ENCODE measurements at regions not wholly inside any gene's neighbourhood (a gene's known extent, or its start where the extent isn't known, plus 50 kb on each side); places are given as distances from the start of the nearest gene placed in this dataset.

GRCh38 chr2:207394203-207394781 is 135.5 kb upstream of the CREB1 start:
- no peak overlapping the region for H3K27ac ChIP-seq

GRCh38 chr2:207394812-207395534 is 134.8 kb upstream of the CREB1 start:
- no peaks in the 10 kb centered on the region for H3K79me2 ChIP-seq
- no peak for TF ChIP-seq CTCF (IDR thresholded peaks at IDR 0.05)
- H3K9ac ChIP-seq, result no peak overlapping the region
- H3K27ac ChIP-seq, result no peak overlapping the region
- no peak overlapping the region for H3K4me3 ChIP-seq (ENCODE audit: low read depth, low read length)
- H3K27me3 ChIP-seq (ENCODE audit: control insufficient read depth, insufficient read depth, low read length), result no peaks in the 10 kb centered on the region
- no peak overlapping the region for H2AFZ ChIP-seq
- H3K9me3 ChIP-seq (ENCODE audit: control insufficient read depth, low read length), result no peaks in the 10 kb centered on the region
- H3K4me1 ChIP-seq, result peaks cover 15% of the 10 kb centered on the region
- no peaks in the 10 kb centered on the region for H3K36me3 ChIP-seq (ENCODE audit: control insufficient read depth, insufficient read depth, low read length)
- no peak overlapping the region for H3K4me2 ChIP-seq (ENCODE audit: low read length)

More at GRCh38 chr2:207394203-207394781, 135.5 kb upstream of the CREB1 start:
- H3K4me1 ChIP-seq, result peaks cover 20% of the 10 kb centered on the region
- no peak overlapping the region for H3K4me2 ChIP-seq (ENCODE audit: low read length)
- TF ChIP-seq CTCF (IDR thresholded peaks at IDR 0.05), result no peak
- no peaks in the 10 kb centered on the region for H3K36me3 ChIP-seq (ENCODE audit: control insufficient read depth, insufficient read depth, low read length)
- H3K27me3 ChIP-seq (ENCODE audit: control insufficient read depth, insufficient read depth, low read length), result no peaks in the 10 kb centered on the region
- no peak overlapping the region for H2AFZ ChIP-seq
- no peak overlapping the region for H3K4me3 ChIP-seq (ENCODE audit: low read depth, low read length)
- H3K79me2 ChIP-seq, result no peaks in the 10 kb centered on the region
- H3K9me3 ChIP-seq (ENCODE audit: control insufficient read depth, low read length), result no peaks in the 10 kb centered on the region
- H3K9ac ChIP-seq, result no peak overlapping the region

GRCh38 chr2:207395535-207396251 is 134.1 kb upstream of the CREB1 start:
- Histone ChIP-seq H3K27me3 (ENCODE audit: control insufficient read depth, insufficient read depth, low read length) (no peaks in the 10 kb centered on the region), H3K27ac (no peak overlapping the region), H3K36me3 (ENCODE audit: control insufficient read depth, insufficient read depth, low read length) (no peaks in the 10 kb centered on the region), H3K79me2 (no peaks in the 10 kb centered on the region), H3K9me3 (ENCODE audit: control insufficient read depth, low read length) (no peaks in the 10 kb centered on the region), H3K4me1 (peaks cover 8% of the 10 kb centered on the region), H3K9ac (no peak overlapping the region), H3K4me2 (ENCODE audit: low read length) (no peak overlapping the region), H2AFZ (no peak overlapping the region), H3K4me3 (ENCODE audit: low read depth, low read length) (no peak overlapping the region)
- no peak for TF ChIP-seq CTCF (IDR thresholded peaks at IDR 0.05)

- H3K9me3 ChIP-seq (ENCODE audit: control insufficient read depth, low read length), result no peaks in the 10 kb centered on the region
- no peaks in the 10 kb centered on the region for H3K27me3 ChIP-seq (ENCODE audit: control insufficient read depth, insufficient read depth, low read length)
- no peak overlapping the region for H2AFZ ChIP-seq
- no peak for TF ChIP-seq CTCF (IDR thresholded peaks at IDR 0.05)
- no peak overlapping the region for H3K4me2 ChIP-seq (ENCODE audit: low read length)
- H3K9ac ChIP-seq, result no peak overlapping the region
- no peak overlapping the region for H3K4me3 ChIP-seq (ENCODE audit: low read depth, low read length)
- no peaks in the 10 kb centered on the region for H3K4me1 ChIP-seq
- H3K79me2 ChIP-seq, result no peaks in the 10 kb centered on the region
- no peak overlapping the region for H3K27ac ChIP-seq
- no peaks in the 10 kb centered on the region for H3K36me3 ChIP-seq (ENCODE audit: control insufficient read depth, insufficient read depth, low read length)
These were observed 131.7 kb upstream of the CREB1 start for GRCh38 chr2:207397917-207398655.

All from parathyroid adenoma (tissue), 2 donors.